Trophoblast cell (in vitro differentiated cells and primary cell): ENCODE measurements at regions not wholly inside any gene's neighbourhood (a gene's known extent, or its start where the extent isn't known, plus 50 kb on each side); places are given as distances from the start of the nearest gene placed in this dataset.
"Not testable (repeated sequence)": the region's sequence is repeated elsewhere in the genome, so short reads cannot be mapped to it uniquely, and the experiment has no call there.

ENCODE experiments used
- DNase-seq, 2 donors: peaks; one replicate each; pipeline ENCODE4 v3.0.0-alpha.2; 2016
- H2AFZ ChIP-seq: 2 replicates; pipeline ENCODE4 v1.6.1; 2013; ENCODE audit warnings: low read length, moderate library complexity, mild to moderate bottlenecking; ENCODE audit not compliant: insufficient read depth, poor library complexity
- H2AK5ac ChIP-seq: 2 replicates; pipeline ENCODE4 v1.6.1; 2013; ENCODE audit warnings: mild to moderate bottlenecking, low read length
- H2BK120ac ChIP-seq: 2 replicates; pipeline ENCODE4 v1.6.1; 2013; ENCODE audit warnings: low read length, mild to moderate bottlenecking, moderate library complexity; ENCODE audit not compliant: insufficient read depth, poor library complexity
- H2BK12ac ChIP-seq: 2 replicates; pipeline ENCODE4 v1.6.1; 2013; ENCODE audit warnings: mild to moderate bottlenecking, low read length, moderate library complexity
- H2BK5ac ChIP-seq: 2 replicates; pipeline ENCODE4 v1.6.1; 2013; ENCODE audit warnings: low read length, low read depth, moderate library complexity, mild to moderate bottlenecking; ENCODE audit not compliant: poor library complexity
- H3K14ac ChIP-seq: 2 replicates; pipeline ENCODE4 v1.6.1; 2013; ENCODE audit warnings: mild to moderate bottlenecking, low read length
- H3K18ac ChIP-seq: 2 replicates; pipeline ENCODE4 v1.6.1; 2013; ENCODE audit warnings: mild to moderate bottlenecking, low read length
- H3K23ac ChIP-seq: 2 replicates; pipeline ENCODE4 v1.6.1; 2013; ENCODE audit warnings: low read length
- H3K27ac ChIP-seq: 2 replicates; pipeline ENCODE4 v1.5.1; 2013; ENCODE audit warnings: low read depth, mild to moderate bottlenecking, inconsistent platforms, low read length, moderate library complexity
- H3K27me3 ChIP-seq: 2 replicates; pipeline ENCODE4 v1.6.1; 2013; ENCODE audit warnings: inconsistent platforms, mild to moderate bottlenecking, low read length, moderate library complexity; ENCODE audit not compliant: insufficient read depth
- H3K36me3 ChIP-seq, 2 experiments: 1 replicate in 1 of 2; 2 replicates in 1 of 2; pipeline ENCODE4 v1.6.1; 2013; ENCODE audit warnings: low read length in 2 of 2, mild to moderate bottlenecking in 2 of 2, moderate library complexity in 1 of 2; ENCODE audit not compliant: insufficient read depth in 2 of 2, control insufficient read depth in 1 of 2
- H3K4ac ChIP-seq: 2 replicates; pipeline ENCODE4 v1.6.1; 2013; ENCODE audit warnings: low read depth, mild to moderate bottlenecking, low read length, moderate library complexity
- H3K4me1 ChIP-seq, 2 experiments: 1 replicate in 1 of 2; 2 replicates in 1 of 2; pipeline ENCODE4 v1.6.1; 2013; ENCODE audit warnings: low read length in 2 of 2, mild to moderate bottlenecking in 2 of 2, moderate library complexity in 1 of 2; ENCODE audit not compliant: insufficient read depth in 2 of 2, control insufficient read depth in 1 of 2
- H3K4me2 ChIP-seq: 2 replicates; pipeline ENCODE4 v1.6.1; 2013; ENCODE audit warnings: inconsistent platforms, mild to moderate bottlenecking, low read length, moderate library complexity
- H3K4me3 ChIP-seq: 2 replicates; pipeline ENCODE4 v1.5.1; 2013; ENCODE audit warnings: mild to moderate bottlenecking, low read depth, low read length, inconsistent platforms
- H3K79me1 ChIP-seq: one replicate; pipeline ENCODE4 v1.6.1; 2013; ENCODE audit warnings: low read length
- H3K79me2 ChIP-seq: 2 replicates; pipeline ENCODE4 v1.6.1; 2013; ENCODE audit warnings: low read length, mild to moderate bottlenecking; ENCODE audit not compliant: control insufficient read depth, insufficient read depth, poor library complexity
- H3K9ac ChIP-seq: 2 replicates; pipeline ENCODE4 v1.6.1; 2013; ENCODE audit warnings: mild to moderate bottlenecking, low read length
- H3K9me3 ChIP-seq: 2 replicates; pipeline ENCODE4 v1.6.1; 2013; ENCODE audit warnings: low read depth, mild to moderate bottlenecking, control low read depth, inconsistent platforms, low read length; ENCODE audit not compliant: insufficient read depth
- H4K12ac ChIP-seq: 2 replicates; pipeline ENCODE4 v1.6.1; 2013; ENCODE audit warnings: low read depth, mild to moderate bottlenecking, low read length, moderate library complexity
- H4K8ac ChIP-seq: 2 replicates; pipeline ENCODE4 v1.6.1; 2013; ENCODE audit warnings: low read depth, mild to moderate bottlenecking, low read length, moderate library complexity
- H4K91ac ChIP-seq: one replicate; pipeline ENCODE4 v1.6.1; 2013; ENCODE audit warnings: low read depth, mild to moderate bottlenecking, low read length, moderate library complexity
- WGBS: extraction: QIAGEN DNeasy Blood & Tissue Kit; methylation state at CpG from one replicate; pipeline ENCODE4 v1.1.7; 2013; ENCODE audit warnings: missing lambda C conversion rate; ENCODE audit not compliant: insufficient read length, insufficient coverage; ENCODE audit errors: extremely low coverage; 5-methylcytosine and 5-hydroxymethylcytosine counted together

GRCh38 chr9:63876380-63876779 is 1408.6 kb downstream of the FOXD4L5 start:
- not testable (repeated sequence) for H3K4me3 ChIP-seq, H3K27ac ChIP-seq, H3K79me1 ChIP-seq, H3K9ac ChIP-seq, H4K8ac ChIP-seq, H4K91ac ChIP-seq, H3K36me3 ChIP-seq, H3K27me3 ChIP-seq, H3K18ac ChIP-seq, H2AFZ ChIP-seq, H3K23ac ChIP-seq, H2BK12ac ChIP-seq, H2BK5ac ChIP-seq, H4K12ac ChIP-seq, H3K79me2 ChIP-seq, H3K4me1 ChIP-seq, H3K14ac ChIP-seq, H2BK120ac ChIP-seq, DNase-seq, H3K4ac ChIP-seq, H3K4me2 ChIP-seq, H2AK5ac ChIP-seq, H3K9me3 ChIP-seq
- no CpG with 5 or more reads among the region's 17 CpGs for WGBS

- H3K9ac ChIP-seq = no peak overlapping the region
- no peak overlapping the region for H3K27ac ChIP-seq
- no CpG with 5 or more reads among the region's 52 CpGs for WGBS
Observed at GRCh38 chr9:63859475-63860215, 1425.4 kb downstream of the FOXD4L5 start.

DNA sequence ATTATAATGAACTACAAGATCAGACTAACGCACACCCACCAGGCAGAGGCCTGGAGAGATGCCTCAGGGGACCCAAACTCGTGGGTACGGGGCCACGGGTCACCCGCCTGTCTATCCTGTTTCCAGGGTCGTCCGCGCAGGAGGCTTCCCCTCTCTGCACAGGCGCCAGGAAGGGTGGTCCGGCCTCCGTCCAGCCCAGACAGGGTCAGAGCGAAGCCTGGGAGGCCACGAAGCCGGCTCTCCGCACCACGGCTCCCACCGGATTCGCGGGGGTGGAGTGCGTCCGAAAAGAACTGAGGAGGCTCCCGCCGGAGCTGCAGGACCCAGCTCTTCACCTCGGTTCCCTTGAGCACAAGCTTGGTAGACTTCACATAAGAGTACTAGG is 1425.9 kb downstream of the FOXD4L5 start:
- H3K23ac ChIP-seq, H4K91ac ChIP-seq, H3K36me3 ChIP-seq, DNase-seq, H3K4ac ChIP-seq, H2BK120ac ChIP-seq, H4K8ac ChIP-seq, H3K18ac ChIP-seq, H2AFZ ChIP-seq, H3K14ac ChIP-seq, H3K27me3 ChIP-seq, H3K4me1 ChIP-seq, H2BK12ac ChIP-seq, H3K79me2 ChIP-seq, H3K4me3 ChIP-seq, H2AK5ac ChIP-seq, H3K9ac ChIP-seq, H3K4me2 ChIP-seq, H3K27ac ChIP-seq, H2BK5ac ChIP-seq, H4K12ac ChIP-seq, H3K79me1 ChIP-seq: not testable (repeated sequence)
- peaks cover 10% of the 10 kb centered on the region for H3K9me3 ChIP-seq
- no CpG with 5 or more reads among the region's 24 CpGs for WGBS

More at GRCh38 chr9:63859475-63860215, 1425.4 kb downstream of the FOXD4L5 start:
- Histone ChIP-seq H3K36me3 (no peaks in the 10 kb centered on the region), H2BK120ac (no peak overlapping the region), H2AK5ac (no peak overlapping the region), H4K91ac (no peak overlapping the region), H3K4me3 (no peak overlapping the region), H3K9me3 (peaks cover 10% of the 10 kb centered on the region), H3K18ac (no peak overlapping the region), H2BK5ac (no peak overlapping the region), H3K4me1 (no peaks in the 10 kb centered on the region), H3K79me2 (no peaks in the 10 kb centered on the region), H3K27me3 (no peaks in the 10 kb centered on the region), H3K4me2 (no peak overlapping the region), H2AFZ (no peak overlapping the region), H3K79me1 (no peaks in the 10 kb centered on the region), H3K4ac (no peak overlapping the region), H3K23ac (no peak overlapping the region), H4K12ac (no peak overlapping the region), H2BK12ac (no peak overlapping the region), H3K14ac (no peak overlapping the region), H4K8ac (no peak overlapping the region)
- peak; percentile 26 to 31 for DNase-seq

DNA sequence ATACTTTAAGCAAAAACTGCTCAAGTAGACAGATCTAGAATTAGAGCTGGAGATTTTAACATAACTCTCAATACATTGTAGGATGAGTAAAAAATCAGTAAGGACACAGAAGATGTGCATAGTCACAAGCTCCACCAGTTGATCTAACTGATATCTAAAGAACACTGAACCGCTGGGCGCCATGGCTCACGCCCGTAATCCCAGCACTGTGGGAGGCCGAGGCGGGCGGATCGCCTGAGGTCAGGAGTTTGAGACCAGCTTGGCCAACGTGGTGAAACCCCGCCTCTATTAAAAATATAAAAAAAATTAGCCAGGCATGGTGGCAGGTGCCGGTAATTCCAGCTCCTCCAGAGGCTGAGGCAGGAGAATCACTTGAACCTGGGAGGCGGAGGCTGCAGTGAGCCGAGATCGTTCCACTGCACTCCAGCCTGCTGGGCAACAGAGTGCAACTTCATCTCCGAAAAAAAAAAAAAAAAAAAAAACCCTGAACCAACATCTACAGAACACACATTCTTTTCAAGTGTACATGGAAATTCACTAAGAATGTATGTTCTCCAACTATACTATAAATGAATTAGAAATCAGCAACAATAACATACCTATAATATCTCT is 1431.8 kb downstream of the FOXD4L5 start:
- H2AFZ ChIP-seq, H3K23ac ChIP-seq, H2BK12ac ChIP-seq, H3K18ac ChIP-seq, H2BK5ac ChIP-seq, H3K4ac ChIP-seq, H3K4me3 ChIP-seq, H4K12ac ChIP-seq, H2BK120ac ChIP-seq, H3K14ac ChIP-seq, H3K27ac ChIP-seq, H3K79me1 ChIP-seq, H3K4me1 ChIP-seq, H3K79me2 ChIP-seq, DNase-seq, H3K9ac ChIP-seq, H3K36me3 ChIP-seq, H3K4me2 ChIP-seq, H3K9me3 ChIP-seq, H4K91ac ChIP-seq, H4K8ac ChIP-seq, H3K27me3 ChIP-seq, H2AK5ac ChIP-seq: not testable (repeated sequence)
- no CpG with 5 or more reads among the region's 15 CpGs for WGBS
